Nephron (organoid): ENCODE measurements at regions not wholly inside any gene's neighbourhood (a gene's known extent, or its start where the extent isn't known, plus 50 kb on each side); places are given as distances from the start of the nearest gene placed in this dataset.

Source experiments
- H3K27ac Mint-ChIP-seq, 3 experiments: 2 replicates each; pipeline ENCODE4 v1.8.0; 2020; ENCODE audit warnings: mixed read lengths in 3 of 3, mild to moderate bottlenecking in 2 of 3, moderate library complexity in 1 of 3
- H3K27me3 Mint-ChIP-seq: 2 replicates; pipeline ENCODE4 v1.8.0; 2021; ENCODE audit warnings: low read depth, mild to moderate bottlenecking, moderate library complexity, mixed read lengths
- H3K36me3 Mint-ChIP-seq: 2 replicates; pipeline ENCODE4 v1.8.0; 2020; ENCODE audit warnings: low read depth, mixed read lengths
- H3K4me1 Mint-ChIP-seq: 2 replicates; pipeline ENCODE4 v1.8.0; 2020; ENCODE audit warnings: mixed read lengths
- H3K4me3 Mint-ChIP-seq, 3 experiments: 2 replicates each; pipeline ENCODE4 v1.8.0; 2020; ENCODE audit warnings: mild to moderate bottlenecking in 3 of 3, mixed read lengths in 3 of 3, moderate library complexity in 2 of 3
- H3K9me3 Mint-ChIP-seq: 2 replicates; pipeline ENCODE4 v1.8.0; 2020; ENCODE audit warnings: mixed read lengths
- CTCF ChIP-seq, 3 experiments: fragments of 200-600 bp; sonication (generic); IDR thresholded peaks; one replicate each; pipeline ENCODE4 v1.5.0; 2021; ENCODE audit warnings: antibody characterized with exemption in 3 of 3; ENCODE audit not compliant: unreplicated experiment in 3 of 3

- Mint-ChIP-seq H3K27me3 (peaks cover 58% of the 10 kb centered on the region), H3K27ac (no peak overlapping the region), H3K36me3 (no peaks in the 10 kb centered on the region), H3K9me3 (no peaks in the 10 kb centered on the region), H3K4me3 (no peak overlapping the region), H3K4me1 (peaks cover 10% of the 10 kb centered on the region)
- TF ChIP-seq CTCF (IDR thresholded peaks at IDR 0.05; ENCODE audit: unreplicated experiment in 3 of 3), result no peak
These were observed 135.6 kb upstream of the ZNF536 start for GRCh38 chr19:30236587-30236986.

DNA sequence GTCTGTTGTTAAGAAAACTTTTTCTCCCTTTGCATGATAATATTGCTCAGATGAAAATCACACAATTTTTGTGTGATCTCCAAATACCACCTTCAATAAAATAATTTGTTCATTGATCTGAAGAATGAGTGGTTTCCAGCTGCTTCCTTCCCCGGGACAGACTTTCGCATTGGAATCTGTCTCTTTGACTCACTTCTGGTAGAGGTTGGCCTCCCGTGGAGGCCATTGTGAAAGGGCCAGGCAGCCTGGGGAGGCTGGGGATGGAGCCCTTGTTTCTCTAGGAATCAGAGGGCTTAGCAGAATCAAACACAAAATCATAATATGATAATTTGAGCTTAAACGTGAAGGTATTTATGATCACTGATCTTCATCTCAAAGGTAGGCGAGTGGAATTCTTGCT lies 135.0 kb upstream of the ZNF536 start:
- no peak for TF ChIP-seq CTCF (IDR thresholded peaks at IDR 0.05; ENCODE audit: unreplicated experiment in 3 of 3)
- Mint-ChIP-seq H3K4me1 (peaks cover 10% of the 10 kb centered on the region), H3K36me3 (no peaks in the 10 kb centered on the region), H3K27ac (no peak overlapping the region), H3K9me3 (no peaks in the 10 kb centered on the region), H3K4me3 (no peak overlapping the region), H3K27me3 (peaks cover 54% of the 10 kb centered on the region)

GRCh38 chr19:30240904-30241695 lies 131.1 kb upstream of the ZNF536 start:
- H3K9me3 Mint-ChIP-seq, result no peaks in the 10 kb centered on the region
- peaks cover 33% of the 10 kb centered on the region for H3K27me3 Mint-ChIP-seq
- no peak overlapping the region for H3K27ac Mint-ChIP-seq
- no peaks in the 10 kb centered on the region for H3K36me3 Mint-ChIP-seq
- H3K4me1 Mint-ChIP-seq, result peaks cover under 1% of the 10 kb centered on the region
- no peak overlapping the region for H3K4me3 Mint-ChIP-seq
- TF ChIP-seq CTCF (IDR thresholded peaks at IDR 0.05; ENCODE audit: unreplicated experiment in 3 of 3), result no peak

- Mint-ChIP-seq H3K4me3 (no peak overlapping the region), H3K4me1 (no peaks in the 10 kb centered on the region), H3K9me3 (no peaks in the 10 kb centered on the region), H3K36me3 (no peaks in the 10 kb centered on the region), H3K27ac (no peak overlapping the region), H3K27me3 (peaks cover 15% of the 10 kb centered on the region)
- no peak for TF ChIP-seq CTCF (IDR thresholded peaks at IDR 0.05; ENCODE audit: unreplicated experiment in 3 of 3)
These were observed 127.7 kb upstream of the ZNF536 start for GRCh38 chr19:30244533-30244932.

DNA sequence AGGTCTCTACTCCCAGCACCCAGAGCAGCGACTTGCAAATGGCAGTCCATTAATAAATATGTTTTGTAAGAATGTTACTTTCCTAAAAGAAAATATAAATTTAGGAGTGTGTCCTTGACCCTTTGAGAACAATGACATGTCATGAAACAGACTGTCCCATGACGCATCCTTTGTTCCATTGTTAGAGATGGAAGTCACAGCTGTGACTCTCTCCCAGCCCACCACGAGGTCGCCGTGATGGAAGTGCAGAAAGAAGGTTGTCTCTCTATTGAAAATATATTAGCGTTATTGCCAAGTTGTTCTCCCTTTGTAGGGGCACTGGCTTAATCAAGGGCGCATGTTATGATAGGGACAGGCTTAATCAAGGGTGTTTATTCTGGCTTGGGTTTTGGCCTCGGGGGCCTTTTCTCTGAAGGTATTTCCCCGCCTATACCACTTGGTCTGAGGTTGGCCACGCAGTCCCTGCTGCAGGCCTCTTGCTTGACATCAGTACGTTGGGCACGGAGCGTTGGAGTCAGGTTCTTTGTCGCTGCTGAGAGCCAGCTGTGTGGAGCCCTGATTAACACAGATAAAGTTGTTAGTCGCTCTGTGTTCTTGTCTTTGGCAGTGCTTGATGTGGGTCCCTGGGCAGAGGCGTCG lies 126.7 kb upstream of the ZNF536 start:
- Mint-ChIP-seq H3K27me3 (peaks cover 15% of the 10 kb centered on the region), H3K9me3 (no peaks in the 10 kb centered on the region), H3K4me3 (no peak overlapping the region), H3K27ac (no peak overlapping the region), H3K36me3 (no peaks in the 10 kb centered on the region), H3K4me1 (no peaks in the 10 kb centered on the region)
- TF ChIP-seq CTCF (IDR thresholded peaks at IDR 0.05; ENCODE audit: unreplicated experiment in 3 of 3), result no peak

GRCh38 chr19:30249911-30250310 lies 122.3 kb upstream of the ZNF536 start:
- H3K4me3 Mint-ChIP-seq, result no peak overlapping the region
- H3K9me3 Mint-ChIP-seq, result no peaks in the 10 kb centered on the region
- peaks cover 49% of the 10 kb centered on the region for H3K27me3 Mint-ChIP-seq
- H3K4me1 Mint-ChIP-seq, result peaks cover 6% of the 10 kb centered on the region
- no peaks in the 10 kb centered on the region for H3K36me3 Mint-ChIP-seq
- TF ChIP-seq CTCF (IDR thresholded peaks at IDR 0.05; ENCODE audit: unreplicated experiment in 3 of 3), result no peak
- H3K27ac Mint-ChIP-seq, result no peak overlapping the region
